SU-DHL-6 (cell line): ENCODE measurements at regions not wholly inside any gene's neighbourhood (a gene's known extent, or its start where the extent isn't known, plus 50 kb on each side); places are given as distances from the start of the nearest gene placed in this dataset.

Experiments used
- H2AFZ ChIP-seq: fragments of 200-600 bp; sonication (generic); 2 replicates; pipeline ENCODE4 v1.6.1; 2014; ENCODE audit warnings: low read depth, mild to moderate bottlenecking, moderate library complexity, mixed read lengths, antibody characterized with exemption, low read length; ENCODE audit not compliant: severe bottlenecking
- H3F3A ChIP-seq: fragments of 200-600 bp; shearing (Covaris generic); 2 replicates; pipeline ENCODE4 v1.6.0; 2016; ENCODE audit warnings: antibody characterized with exemption, mild to moderate bottlenecking; ENCODE audit not compliant: insufficient read depth
- H3K27ac ChIP-seq: fragments of 200-600 bp; sonication (generic); 2 replicates; pipeline ENCODE4 v1.5.1; 2016; ENCODE audit warnings: low read depth, mild to moderate bottlenecking, low read length, moderate library complexity, mixed read lengths
- H3K27me3 ChIP-seq: fragments of 200-600 bp; sonication (generic), shearing (Covaris generic); 2 replicates; pipeline ENCODE4 v1.6.0; 2014; ENCODE audit warnings: mild to moderate bottlenecking, low read length
- H3K36me3 ChIP-seq: fragments of 200-600 bp; sonication (generic); 2 replicates; pipeline ENCODE4 v1.6.1; 2014; ENCODE audit warnings: mild to moderate bottlenecking, low read length, mixed read lengths
- H3K4me2 ChIP-seq: fragments of 300-600, 200-600 bp; shearing (Covaris generic), sonication (generic); 2 replicates; pipeline ENCODE4 v1.6.0; 2014; ENCODE audit warnings: low read length, low read depth, mild to moderate bottlenecking; ENCODE audit not compliant: poor library complexity, severe bottlenecking
- H3K4me3 ChIP-seq: fragments of 200-600 bp; sonication (generic); 2 replicates; pipeline ENCODE4 v1.5.1; 2014; ENCODE audit warnings: antibody characterized with exemption, low read length, mild to moderate bottlenecking, mixed read lengths; ENCODE audit not compliant: insufficient read depth, poor library complexity, severe bottlenecking
- H3K79me2 ChIP-seq: fragments of 200-600 bp; sonication (generic); 2 replicates; pipeline ENCODE4 v1.6.1; 2014; ENCODE audit warnings: mild to moderate bottlenecking, low read length, moderate library complexity; ENCODE audit not compliant: insufficient read depth
- H3K9ac ChIP-seq: fragments of 200-600 bp; sonication (generic); 2 replicates; pipeline ENCODE4 v1.7.0; 2014; ENCODE audit warnings: mild to moderate bottlenecking, low read length
- H3K9me2 ChIP-seq: fragments of 200-600 bp; sonication (generic); replicated peaks from 2 replicates; pipeline ENCODE4 v1.6.1; 2014; ENCODE audit warnings: low read length; ENCODE audit not compliant: insufficient read depth
- H3K9me3 ChIP-seq: fragments of 200-600 bp; sonication (generic); 2 replicates; pipeline ENCODE4 v1.6.1; 2014; ENCODE audit warnings: low read length, mixed read lengths; ENCODE audit not compliant: insufficient read depth
- H4K20me1 ChIP-seq: fragments of 200-600 bp; sonication (generic); 2 replicates; pipeline ENCODE4 v1.6.1; 2014; ENCODE audit warnings: low read depth, mild to moderate bottlenecking, antibody characterized with exemption, low read length, moderate library complexity, mixed read lengths
- CTCF ChIP-seq: fragments of 200-600 bp; sonication (generic); IDR thresholded peaks from one replicate; pipeline ENCODE4 v1.5.1; 2017; ENCODE audit warnings: antibody characterized with exemption, mild to moderate bottlenecking, low read length, moderate library complexity; ENCODE audit not compliant: insufficient read depth, poor library complexity, severe bottlenecking
- EZH2phosphoT487 ChIP-seq: fragments of 200-600 bp; sonication (generic), shearing (Covaris generic); conservative IDR thresholded peaks from 2 replicates; pipeline ENCODE4 v1.6.1; 2018; ENCODE audit warnings: mild to moderate bottlenecking, antibody characterized with exemption, low read length, moderate library complexity, mixed read lengths

- H3K9ac ChIP-seq, result no peak overlapping the region
- no peaks in the 10 kb centered on the region for H3K9me2 ChIP-seq
- no peak overlapping the region for H3K27ac ChIP-seq
- no peaks in the 10 kb centered on the region for H4K20me1 ChIP-seq
- TF ChIP-seq CTCF (no peak), EZH2phosphoT487 (no peak)
- no peaks in the 10 kb centered on the region for H3F3A ChIP-seq
- no peak overlapping the region for H3K4me3 ChIP-seq
- no peaks in the 10 kb centered on the region for H3K27me3 ChIP-seq
- H3K9me3 ChIP-seq, result no peaks in the 10 kb centered on the region
- no peaks in the 10 kb centered on the region for H3K79me2 ChIP-seq
- no peak overlapping the region for H3K4me2 ChIP-seq
- no peak overlapping the region for H2AFZ ChIP-seq
- no peaks in the 10 kb centered on the region for H3K36me3 ChIP-seq
These were observed 66.7 kb downstream of the SEC61B start for GRCh38 chr9:99288830-99289229.

GRCh38 chr9:99294850-99295461 is 72.9 kb downstream of the SEC61B start:
- TF ChIP-seq EZH2phosphoT487 (no peak), CTCF (no peak)
- Histone ChIP-seq H4K20me1 (no peaks in the 10 kb centered on the region), H3K4me2 (no peak overlapping the region), H2AFZ (no peak overlapping the region), H3K27ac (no peak overlapping the region), H3K27me3 (no peaks in the 10 kb centered on the region), H3K9ac (no peak overlapping the region), H3K9me3 (no peaks in the 10 kb centered on the region), H3K9me2 (no peaks in the 10 kb centered on the region), H3K4me3 (no peak overlapping the region), H3K36me3 (no peaks in the 10 kb centered on the region), H3K79me2 (no peaks in the 10 kb centered on the region), H3F3A (no peaks in the 10 kb centered on the region)

GRCh38 chr9:99296291-99296951 is 74.3 kb downstream of the SEC61B start:
- Histone ChIP-seq H4K20me1 (no peaks in the 10 kb centered on the region), H3K4me3 (no peak overlapping the region), H3K4me2 (no peak overlapping the region), H3K9me2 (no peaks in the 10 kb centered on the region), H3F3A (no peaks in the 10 kb centered on the region), H3K27ac (no peak overlapping the region), H2AFZ (no peak overlapping the region), H3K9me3 (no peaks in the 10 kb centered on the region), H3K36me3 (no peaks in the 10 kb centered on the region), H3K79me2 (no peaks in the 10 kb centered on the region), H3K27me3 (no peaks in the 10 kb centered on the region), H3K9ac (no peak overlapping the region)
- no peak for TF ChIP-seq CTCF
- no peak for TF ChIP-seq EZH2phosphoT487
